Ovary (tissue), 3 donors: ENCODE measurements at regions not wholly inside any gene's neighbourhood (a gene's known extent, or its start where the extent isn't known, plus 50 kb on each side); places are given as distances from the start of the nearest gene placed in this dataset.

Source experiments
- EP300 ChIP-seq: sonication (generic); formaldehyde crosslinking; IDR thresholded peaks from one replicate; pipeline ENCODE4 v1.6.1; 2017; ENCODE audit warnings: antibody characterized with exemption
- POLR2A ChIP-seq: fragments of 450-650 bp; IDR thresholded peaks from one replicate; pipeline ENCODE4 v1.6.1; 2017; ENCODE audit warnings: antibody characterized with exemption, mild to moderate bottlenecking, moderate library complexity
- TF ChIP-seq, protein P1 (sequence below), 3 donors: fragments of 450-650 bp in 2 of 3; fragments of 200-600 bp in 1 of 3; IDR thresholded peaks; one replicate each; pipeline versions ENCODE4 v1.5.1 to v1.8.0; 2016 to 2022; ENCODE audit warnings: antibody characterized with exemption in 3 of 3, mild to moderate bottlenecking in 1 of 3
- donor health status: DM: no; HTN: no; CAD: no.

DNA sequence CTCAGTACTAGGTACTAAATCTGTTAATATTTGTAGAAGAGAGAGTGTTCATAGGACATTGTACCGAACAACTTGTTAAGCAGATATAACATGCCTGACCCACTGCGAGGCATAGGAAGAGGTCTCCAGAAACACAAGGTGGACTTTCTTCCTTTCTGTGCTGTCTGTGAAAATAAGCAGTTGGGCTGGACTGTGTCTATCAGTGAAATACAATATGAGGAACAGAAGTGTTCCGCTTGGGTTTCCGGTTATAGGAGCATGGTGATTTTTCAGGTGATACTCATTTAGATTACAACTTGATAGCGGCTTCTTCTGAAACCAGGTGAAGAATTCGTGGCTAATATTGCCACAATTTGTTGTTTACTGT, 60.9 kb upstream of the TLR4 start:
- TF ChIP-seq, protein P1, sequence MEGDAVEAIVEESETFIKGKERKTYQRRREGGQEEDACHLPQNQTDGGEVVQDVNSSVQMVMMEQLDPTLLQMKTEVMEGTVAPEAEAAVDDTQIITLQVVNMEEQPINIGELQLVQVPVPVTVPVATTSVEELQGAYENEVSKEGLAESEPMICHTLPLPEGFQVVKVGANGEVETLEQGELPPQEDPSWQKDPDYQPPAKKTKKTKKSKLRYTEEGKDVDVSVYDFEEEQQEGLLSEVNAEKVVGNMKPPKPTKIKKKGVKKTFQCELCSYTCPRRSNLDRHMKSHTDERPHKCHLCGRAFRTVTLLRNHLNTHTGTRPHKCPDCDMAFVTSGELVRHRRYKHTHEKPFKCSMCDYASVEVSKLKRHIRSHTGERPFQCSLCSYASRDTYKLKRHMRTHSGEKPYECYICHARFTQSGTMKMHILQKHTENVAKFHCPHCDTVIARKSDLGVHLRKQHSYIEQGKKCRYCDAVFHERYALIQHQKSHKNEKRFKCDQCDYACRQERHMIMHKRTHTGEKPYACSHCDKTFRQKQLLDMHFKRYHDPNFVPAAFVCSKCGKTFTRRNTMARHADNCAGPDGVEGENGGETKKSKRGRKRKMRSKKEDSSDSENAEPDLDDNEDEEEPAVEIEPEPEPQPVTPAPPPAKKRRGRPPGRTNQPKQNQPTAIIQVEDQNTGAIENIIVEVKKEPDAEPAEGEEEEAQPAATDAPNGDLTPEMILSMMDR (IDR thresholded peaks at IDR 0.05): no peak
- no peak for TF ChIP-seq POLR2A
- no peak for TF ChIP-seq EP300
